NCI-H2227 (cell line): ENCODE measurements at regions not wholly inside any gene's neighbourhood (a gene's known extent, or its start where the extent isn't known, plus 50 kb on each side); places are given as distances from the start of the nearest gene placed in this dataset.
"Not testable (repeated sequence)": the region's sequence is repeated elsewhere in the genome, so short reads cannot be mapped to it uniquely, and the experiment has no call there.

Experiments
- DNase-seq: peaks from one replicate; lab custom pipeline; 2025; ENCODE audit not compliant: unreplicated experiment; lab: John Stamatoyannopoulos, UW

DNA sequence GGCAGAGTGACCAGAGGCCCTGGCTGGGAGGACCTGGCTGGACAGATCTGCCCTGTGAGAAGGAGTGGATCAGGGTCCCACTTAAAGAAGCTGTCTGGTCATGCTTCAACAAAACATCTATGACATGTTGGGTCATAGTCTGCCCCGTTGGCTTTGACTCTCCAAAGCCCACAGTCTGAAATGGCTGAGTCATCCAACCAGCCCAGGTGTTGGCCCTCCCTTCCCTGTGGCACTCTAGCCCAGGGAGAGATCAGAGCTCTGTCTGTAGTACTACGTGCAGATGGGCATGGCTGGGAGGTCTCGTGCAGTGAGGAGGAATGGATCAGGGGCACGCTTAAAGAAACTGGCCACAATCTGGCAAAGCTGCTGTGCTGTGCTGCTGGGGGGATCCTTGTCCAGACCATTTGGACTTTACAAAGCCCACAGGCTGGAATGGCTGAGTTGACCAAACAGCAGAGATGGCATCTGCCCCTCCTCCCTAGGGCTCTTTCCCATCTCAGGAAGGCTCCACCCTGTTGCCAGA lies 206.1 kb downstream of the TUSC1 start:
- no peak for DNase-seq

DNA sequence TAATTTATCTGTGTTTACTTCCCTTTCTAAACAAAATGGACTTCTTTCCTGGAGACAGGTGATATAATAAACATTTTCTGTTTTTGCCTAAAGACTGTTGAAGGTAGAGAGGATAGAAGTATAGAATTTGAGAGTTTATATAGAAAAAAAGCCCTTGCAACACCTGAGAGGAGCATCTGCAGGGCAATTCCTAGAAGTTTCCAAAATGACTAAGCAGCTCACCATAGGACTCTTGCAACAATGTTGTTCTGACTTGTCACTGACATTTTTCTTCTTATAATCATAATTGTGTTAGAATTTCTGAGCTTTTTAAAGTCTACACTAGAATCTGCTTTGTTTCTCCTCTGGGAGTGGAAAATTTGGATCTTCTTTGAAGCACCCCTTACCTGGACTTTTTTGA lies 216.8 kb downstream of the TUSC1 start:
- no peak for DNase-seq

DNA sequence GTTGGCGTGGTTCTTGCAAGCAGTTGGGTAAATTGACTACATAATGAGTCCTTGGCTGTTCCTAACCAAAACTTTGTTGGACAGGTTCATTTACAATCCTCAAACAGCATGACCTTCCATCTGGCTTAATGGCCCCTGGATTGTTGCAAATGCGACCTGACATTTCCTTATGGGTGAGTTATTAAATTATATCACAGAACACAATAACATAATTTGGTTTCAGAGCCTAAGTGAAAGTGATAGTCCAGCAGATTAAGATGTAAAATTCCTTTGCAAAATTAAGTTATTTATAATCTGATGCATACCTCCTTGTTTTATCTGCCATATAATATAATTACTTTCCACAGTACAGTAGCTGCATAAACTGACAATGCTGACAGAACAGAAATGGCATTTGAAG lies 224.4 kb downstream of the TUSC1 start:
- DNase-seq: no peak

DNA sequence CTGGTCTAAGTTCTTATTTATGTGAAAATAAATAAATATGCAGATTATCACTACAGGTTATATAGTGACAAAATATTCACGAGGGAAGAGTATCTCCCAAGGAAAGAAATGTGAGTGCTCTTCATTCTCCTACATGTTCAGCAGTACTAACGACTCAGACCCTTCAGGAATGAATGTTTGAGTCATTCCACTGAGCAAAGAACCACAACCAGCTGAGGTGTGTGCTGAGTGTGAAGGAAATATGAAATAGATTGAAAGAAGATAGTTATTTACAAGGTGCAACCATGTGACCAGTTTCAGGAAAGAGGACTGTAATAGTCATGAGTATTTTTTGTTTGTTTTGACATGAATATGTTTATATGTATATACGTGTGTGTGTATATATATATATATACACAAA lies 228.7 kb downstream of the TUSC1 start:
- no peak for DNase-seq

GRCh38 chr9:25445721-25446120 lies 232.5 kb downstream of the TUSC1 start:
- not testable (repeated sequence) for DNase-seq

- DNase-seq: no peak
Observed at GRCh38 chr9:25442526-25442925, 235.7 kb downstream of the TUSC1 start.

GRCh38 chr9:25427898-25428297 lies 250.3 kb downstream of the TUSC1 start:
- DNase-seq: no peak

GRCh38 chr9:25427290-25427689 lies 251.0 kb downstream of the TUSC1 start:
- no peak for DNase-seq

- no peak for DNase-seq
Observed at GRCh38 chr9:25421560-25421959, 256.7 kb downstream of the TUSC1 start.

- no peak for DNase-seq
Observed at GRCh38 chr9:25418974-25419373, 259.3 kb downstream of the TUSC1 start.

GRCh38 chr9:25415718-25416117 lies 262.5 kb downstream of the TUSC1 start:
- no peak for DNase-seq

DNA sequence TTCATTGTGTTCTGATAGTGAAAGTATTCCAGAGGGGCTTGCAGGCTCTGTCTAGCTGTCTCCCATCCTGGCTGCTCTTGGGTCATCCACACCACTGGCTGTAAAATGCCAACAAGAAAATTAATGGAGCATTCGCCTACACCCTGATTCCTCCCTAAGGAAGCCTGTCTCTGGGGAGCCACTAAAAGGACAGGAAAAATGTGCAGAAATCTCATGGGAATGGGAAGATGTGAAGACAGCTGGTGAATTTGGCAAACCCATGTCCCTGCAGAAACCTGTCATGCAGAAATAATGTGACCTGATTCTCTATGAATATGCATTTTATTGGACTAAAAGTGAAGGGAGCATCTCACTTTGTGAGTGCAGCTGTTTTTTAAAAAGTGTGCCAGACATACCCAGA lies 265.6 kb downstream of the TUSC1 start:
- DNase-seq: no peak

DNA sequence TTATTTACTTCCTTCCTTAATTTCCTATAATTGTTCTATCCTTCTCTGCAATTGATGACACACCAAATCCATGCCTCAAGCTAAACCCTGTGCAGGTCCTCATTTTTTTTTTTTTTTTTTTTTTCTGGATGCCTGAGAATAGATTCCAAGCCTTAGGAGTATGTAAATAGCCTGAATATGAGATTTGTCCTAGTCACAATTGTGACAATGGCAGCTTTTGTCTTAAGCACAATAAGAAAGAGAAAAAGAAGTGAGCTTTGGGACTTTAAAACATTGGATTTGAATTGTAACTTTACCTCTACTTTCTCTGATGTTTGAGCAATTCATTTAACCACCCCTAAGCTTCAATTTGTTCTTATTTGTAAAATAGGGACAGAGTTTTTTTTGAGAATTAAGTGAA lies 280.5 kb downstream of the TUSC1 start:
- DNase-seq: no peak

GRCh38 chr9:25396828-25397227 lies 281.4 kb downstream of the TUSC1 start:
- no peak for DNase-seq

GRCh38 chr9:25381141-25381540 lies 297.1 kb downstream of the TUSC1 start:
- no peak for DNase-seq

DNA sequence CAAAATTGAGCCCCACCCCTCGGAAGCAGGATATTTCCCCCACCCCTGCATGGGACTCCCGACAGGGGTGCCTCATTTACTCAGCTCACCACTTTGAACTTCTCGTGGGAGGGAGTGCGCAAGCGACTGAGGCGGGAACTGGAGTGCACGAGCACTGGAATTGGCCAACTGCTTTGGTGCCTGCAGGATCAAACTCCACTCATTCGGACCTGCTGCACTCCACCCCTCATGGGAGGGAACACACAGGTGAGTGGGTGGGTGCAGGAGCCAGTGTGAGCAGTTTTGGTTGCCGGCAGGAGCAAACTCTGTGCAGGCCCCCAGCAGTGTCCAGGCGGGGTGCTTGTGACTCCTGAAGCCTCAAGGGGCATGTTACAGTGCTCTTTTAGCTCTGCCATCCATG lies 301.2 kb downstream of the TUSC1 start:
- DNase-seq: no peak

DNA sequence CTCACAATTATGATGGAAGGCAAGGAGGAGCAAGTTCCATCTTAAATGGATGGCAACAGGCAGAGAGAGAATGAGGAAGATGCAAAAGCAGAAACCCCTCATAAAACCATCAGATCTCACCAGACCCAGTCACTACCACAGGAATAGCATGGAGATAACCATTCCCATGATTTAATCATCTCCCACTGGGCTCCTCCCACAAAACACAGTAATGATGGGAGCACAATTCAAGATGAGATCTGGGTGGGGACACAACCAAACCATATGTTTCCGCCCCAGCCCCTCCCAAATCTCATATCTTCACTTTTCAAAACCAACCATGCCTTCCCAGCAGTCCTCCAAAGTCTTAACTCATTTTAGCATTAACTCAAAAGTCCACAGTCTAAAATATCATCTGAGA lies 304.0 kb downstream of the TUSC1 start:
- DNase-seq: no peak

DNA sequence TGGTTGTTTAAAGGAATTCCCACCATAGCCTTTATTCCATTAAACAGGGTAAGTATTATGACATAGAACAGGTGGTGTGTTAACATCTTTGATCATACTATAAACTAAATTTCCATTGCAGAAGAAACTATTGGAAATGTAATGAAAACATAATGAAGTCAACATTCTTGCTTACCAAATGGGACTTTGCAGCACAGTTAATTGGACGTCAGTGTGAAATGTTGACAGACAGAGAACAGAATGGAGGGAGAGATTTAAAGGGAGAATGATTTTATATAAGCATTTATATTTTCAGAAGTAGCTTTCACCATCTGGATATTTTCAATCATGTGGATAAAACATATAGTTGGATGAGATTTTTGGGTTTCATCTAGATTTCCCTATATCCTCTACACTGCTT lies 311.3 kb downstream of the TUSC1 start:
- DNase-seq: no peak

- no peak for DNase-seq
Observed at GRCh38 chr9:25353783-25354182, 324.5 kb downstream of the TUSC1 start.

GRCh38 chr9:25350011-25350410 lies 328.2 kb downstream of the TUSC1 start:
- no peak for DNase-seq

DNA sequence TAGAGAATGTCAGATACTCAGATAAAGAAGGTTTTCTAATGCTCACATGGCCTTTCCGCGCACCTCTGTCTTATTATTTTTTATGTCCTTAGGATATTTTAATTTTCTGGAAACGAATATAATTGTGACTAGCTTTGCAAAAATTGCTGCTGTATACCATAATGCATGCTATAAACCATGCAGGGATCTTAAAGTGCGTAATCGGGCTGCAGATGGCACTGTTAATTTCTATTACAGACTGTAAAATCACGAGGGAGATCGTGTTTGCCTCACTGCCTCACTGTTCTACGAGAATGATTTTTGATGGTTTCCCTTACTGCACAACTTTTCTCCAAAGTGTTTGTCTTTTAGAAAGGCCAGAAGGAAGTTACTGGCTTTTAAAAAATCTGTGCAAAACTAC lies 356.1 kb downstream of the TUSC1 start:
- no peak for DNase-seq

- DNase-seq: no peak
Observed at GRCh38 chr9:25310961-25311360, 367.3 kb downstream of the TUSC1 start.

GRCh38 chr9:25308549-25308948 lies 369.7 kb downstream of the TUSC1 start:
- DNase-seq: no peak

DNA sequence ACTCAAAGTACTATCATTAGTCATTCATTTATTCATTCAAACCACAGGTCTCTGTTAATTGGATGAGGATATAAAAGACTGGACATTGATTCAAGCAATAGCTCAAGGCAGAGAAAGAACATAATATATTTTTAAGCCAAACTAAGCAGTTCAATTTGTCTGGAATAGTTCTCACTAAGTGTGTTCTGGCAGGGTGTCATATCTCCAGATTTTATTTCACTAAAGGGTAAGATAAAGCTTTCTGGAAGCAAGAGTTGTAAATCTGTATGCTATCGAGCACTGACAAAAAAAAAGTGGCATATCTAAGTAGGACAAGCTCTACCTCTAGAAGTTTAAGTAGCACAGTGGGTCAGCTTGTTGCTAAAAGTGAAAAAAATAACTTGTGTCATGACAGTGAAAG lies 375.6 kb downstream of the TUSC1 start:
- no peak for DNase-seq
